ENCODE measurements at regions not wholly inside any gene's neighbourhood (a gene's known extent, or its start where the extent isn't known, plus 50 kb on each side); places are given as distances from the start of the nearest gene placed in this dataset.

DNA sequence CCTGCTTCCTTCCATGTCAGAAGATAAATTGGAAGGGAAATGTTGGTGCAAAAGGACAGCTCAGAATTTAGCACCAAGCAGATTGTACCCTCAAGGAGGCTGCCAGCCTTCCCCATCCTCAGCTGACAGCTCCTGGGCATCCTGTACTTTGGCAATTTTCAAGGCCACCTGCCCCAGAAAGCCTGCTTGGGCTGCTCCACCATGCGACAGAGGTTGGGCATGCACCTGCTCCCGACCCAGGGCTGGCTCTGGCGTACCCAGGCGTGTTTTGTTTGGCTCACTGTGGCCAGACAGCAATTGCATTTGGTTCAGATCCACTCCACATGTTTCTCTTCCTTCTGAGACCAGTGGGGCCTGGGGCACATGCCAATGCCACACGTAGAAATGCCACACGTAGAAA lies 547.8 kb downstream of the NPHP4 start:
- no peak for DNase-seq

DNA sequence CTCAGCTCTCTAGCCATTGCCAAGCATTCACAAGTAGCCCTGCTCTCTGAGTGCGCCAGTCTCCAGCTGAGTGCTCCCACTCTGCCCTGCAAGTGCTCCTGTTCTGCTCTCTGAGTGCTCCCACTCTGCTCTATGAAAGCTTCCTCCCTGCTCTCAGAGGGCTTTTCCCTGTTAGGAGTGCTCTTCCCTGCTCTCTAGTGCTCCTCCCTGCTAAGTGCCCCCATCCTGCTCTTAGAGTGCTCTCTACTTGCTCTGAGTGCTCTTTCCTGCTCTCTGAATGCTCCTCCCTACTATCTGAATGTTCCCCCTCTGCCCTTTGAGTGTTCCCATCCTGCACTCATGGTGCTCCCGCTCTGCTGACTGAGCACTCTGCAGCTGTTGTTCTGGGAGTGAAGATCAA lies 555.4 kb downstream of the NPHP4 start:
- DNase-seq, result no peak

DNA sequence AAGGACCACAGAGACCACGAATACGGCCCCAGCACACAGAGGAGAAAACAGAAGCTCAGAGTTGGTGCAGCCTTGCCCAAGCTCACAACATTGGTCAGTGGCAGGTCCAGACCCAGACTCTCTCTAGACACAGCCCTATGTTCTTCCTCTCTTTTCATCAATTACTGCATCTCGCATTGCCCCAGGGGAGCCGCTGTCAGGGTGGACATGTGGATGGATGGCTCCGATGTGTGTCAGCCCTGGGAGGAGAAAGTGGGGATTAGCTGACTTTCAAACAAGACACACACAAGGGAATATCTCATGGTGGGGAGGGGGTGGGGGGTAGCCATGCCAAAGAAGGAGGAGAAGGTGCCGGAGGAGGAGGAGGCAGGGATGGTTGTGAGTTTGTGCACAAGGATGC lies 556.8 kb downstream of the NPHP4 start:
- no peak for DNase-seq

DNA sequence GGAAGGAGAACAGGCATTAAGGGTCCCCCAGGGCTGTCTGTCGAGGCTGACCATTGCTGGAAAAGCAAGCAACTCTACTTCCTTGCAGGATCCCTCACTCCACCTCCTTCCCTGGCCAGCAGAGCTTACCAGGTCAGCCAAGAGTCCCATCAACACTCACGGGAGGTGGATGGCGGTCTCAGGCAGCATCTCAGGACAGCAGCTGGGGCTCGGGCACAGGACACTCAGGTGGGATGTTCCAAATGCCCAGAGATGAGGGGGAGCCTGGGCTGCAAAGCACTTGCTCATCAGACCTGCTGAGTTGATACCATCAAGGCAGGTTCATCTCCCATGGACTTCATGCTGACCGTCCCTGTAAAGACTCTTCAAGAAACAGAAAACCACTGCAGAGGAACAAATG lies 559.8 kb downstream of the NPHP4 start:
- DNase-seq, result no peak

DNA sequence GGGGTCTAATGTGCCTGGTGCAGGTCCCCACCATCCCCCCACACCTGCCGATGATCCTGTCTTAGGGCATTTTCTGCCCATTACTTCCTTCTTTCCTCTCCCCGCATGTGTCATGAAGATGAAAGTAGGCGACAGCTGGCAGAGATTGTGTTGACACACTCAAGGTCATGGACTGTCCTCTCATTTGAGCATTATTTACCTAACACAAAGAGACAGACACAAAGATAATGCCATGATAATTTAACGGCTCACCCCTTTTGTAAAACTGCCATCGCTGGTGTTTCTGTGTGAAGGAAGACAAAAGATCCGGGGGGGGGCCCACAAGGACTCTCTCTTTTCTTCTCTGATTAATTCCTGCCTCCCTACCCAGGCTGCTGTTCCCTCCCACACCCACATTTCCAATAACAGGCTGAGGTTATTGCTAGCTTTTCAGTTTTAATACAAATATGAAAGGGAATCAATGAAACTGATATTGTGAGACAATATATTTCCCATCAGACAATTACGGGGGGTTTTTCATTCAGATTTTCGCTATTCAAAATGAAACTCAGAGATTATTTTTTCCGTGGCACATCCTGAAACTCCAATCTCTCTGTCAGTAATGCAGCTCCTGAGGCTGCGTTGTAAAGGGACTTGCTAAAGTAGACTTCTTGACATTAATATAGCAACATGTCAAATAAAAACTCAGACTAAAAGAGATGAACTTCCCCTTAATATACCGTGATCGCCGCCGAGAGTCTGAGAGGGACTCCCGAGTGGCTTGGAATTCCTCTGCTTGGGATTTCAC lies 561.1 kb downstream of the NPHP4 start:
- DNase-seq, result no peak

DNA sequence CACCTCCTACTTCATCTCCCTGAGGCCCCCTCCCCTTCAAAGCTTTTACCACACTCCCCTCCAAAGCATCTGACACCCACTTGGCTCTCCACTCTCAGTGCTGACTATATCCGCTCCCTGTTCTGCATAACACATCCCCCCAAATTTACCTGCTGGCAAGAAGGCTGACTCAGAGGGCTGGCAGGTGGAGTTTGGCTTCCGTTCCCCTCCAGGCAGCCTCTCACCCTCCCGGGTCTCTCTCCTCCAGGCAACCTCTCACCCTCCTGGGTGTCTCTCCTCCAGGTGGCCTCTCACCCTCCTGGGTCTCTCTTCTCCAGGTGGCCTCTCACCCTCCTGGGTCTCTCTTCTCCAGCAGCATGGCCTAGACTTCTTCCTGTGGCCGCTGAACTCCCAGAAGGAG lies 562.1 kb downstream of the NPHP4 start:
- no peak for DNase-seq

DNA sequence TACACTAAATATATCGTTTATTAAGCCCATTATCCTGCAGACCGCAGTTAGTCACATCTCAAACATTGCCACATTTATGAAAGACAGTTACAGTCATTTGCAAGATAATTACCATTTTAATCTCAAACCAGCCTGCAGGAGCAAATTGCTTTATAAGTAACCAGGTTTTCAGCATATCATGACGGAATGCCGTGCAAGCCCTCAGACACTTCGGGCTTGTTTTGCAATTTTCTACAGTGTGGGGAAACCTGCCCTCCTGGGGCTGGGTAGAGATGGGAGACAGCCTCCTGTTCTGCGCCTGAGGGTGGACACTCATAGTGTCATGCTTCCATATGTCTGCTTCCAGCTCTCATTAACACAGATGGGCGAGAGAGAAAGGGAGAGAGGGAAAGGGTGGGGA lies 563.9 kb downstream of the NPHP4 start:
- DNase-seq, result no peak

DNA sequence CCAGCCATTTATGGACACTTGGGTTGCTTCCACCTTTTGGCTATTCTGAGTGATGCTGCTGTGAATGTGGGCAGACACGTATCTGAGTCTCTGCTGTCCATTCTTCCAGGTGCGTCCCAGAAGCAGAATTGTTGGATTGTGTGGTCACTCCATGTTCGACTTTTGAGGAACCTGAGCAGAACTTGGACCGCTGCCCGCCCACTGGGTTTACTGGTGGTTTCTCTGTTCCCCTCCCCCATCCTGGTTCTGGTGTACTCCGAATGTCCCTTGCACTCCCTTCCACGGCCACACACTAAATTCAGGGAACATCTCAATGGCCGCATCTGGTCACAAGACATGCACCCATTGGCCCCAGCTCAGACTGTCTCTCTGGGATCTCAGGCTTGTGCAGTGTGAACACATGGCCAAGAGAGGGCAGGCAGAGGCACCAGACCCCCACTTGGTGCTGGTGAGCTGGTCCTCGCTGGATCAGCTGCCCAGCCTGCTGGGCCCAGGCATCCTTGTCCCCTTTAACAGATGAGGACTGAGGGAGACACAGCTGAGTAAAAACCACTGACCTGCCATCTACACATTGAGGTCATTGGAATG lies 565.1 kb downstream of the NPHP4 start:
- no peak for DNase-seq

DNA sequence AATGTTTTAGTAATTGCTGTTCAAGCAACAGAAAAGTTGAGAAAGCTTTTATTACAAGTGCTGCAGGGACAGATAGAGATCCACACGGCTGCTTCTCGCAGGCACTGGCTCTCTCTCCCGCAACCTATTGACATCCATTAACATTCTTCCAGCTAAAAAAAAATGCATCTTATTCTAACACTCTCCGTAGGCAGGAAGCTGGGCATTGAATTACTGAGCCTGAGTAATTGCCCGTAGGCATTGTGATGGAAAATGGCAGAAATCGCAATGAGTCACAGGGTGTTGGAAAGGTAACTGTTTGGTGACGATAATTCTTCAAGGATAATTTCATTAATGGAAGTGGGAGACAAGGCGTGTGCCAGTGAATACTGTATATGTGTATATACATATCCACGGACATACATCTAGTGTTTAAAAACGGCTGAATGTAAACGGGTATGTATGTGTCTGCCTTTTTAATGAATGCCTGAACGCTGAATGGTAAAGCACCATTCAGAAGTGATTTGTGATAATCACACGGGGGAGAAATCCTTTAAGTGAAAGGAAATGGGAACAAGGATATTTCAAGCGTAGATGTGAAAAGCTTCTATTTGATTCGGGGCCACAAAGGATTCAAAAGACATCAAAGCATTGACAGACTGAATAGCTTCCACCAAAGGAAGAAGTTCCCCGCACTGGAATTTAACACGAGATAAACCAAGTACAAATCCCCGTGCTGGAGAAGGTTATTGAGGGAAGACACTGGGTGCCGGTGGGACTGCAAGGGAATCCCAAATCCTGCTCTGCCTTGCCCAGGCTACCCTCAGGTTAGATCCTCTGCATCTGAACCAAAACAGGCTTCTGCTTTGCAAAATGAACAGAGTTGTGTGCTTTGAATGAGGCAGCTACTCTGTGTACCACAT lies 567.2 kb downstream of the NPHP4 start:
- DNase-seq, result no peak

DNA sequence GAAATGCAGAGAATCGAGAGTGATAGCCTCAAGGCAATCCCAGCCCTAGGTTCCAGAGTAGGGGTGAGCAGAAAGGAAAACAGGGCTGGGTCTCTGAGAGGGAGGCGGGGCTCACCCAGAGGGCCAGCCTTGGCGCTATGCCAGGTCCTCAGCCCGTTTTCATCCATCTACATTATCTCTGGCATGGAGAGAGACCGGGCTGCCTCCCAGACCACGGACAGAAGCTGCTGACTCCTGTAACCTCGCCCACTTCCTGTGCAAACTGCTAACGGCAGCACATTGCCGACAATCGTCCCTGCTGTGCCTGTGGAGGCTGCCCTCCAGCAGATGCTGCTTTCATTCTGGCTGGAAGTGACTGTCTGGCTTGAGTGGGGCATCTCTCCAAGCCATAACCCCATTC lies 569.1 kb downstream of the NPHP4 start:
- peak; percentile 42 for DNase-seq

DNA sequence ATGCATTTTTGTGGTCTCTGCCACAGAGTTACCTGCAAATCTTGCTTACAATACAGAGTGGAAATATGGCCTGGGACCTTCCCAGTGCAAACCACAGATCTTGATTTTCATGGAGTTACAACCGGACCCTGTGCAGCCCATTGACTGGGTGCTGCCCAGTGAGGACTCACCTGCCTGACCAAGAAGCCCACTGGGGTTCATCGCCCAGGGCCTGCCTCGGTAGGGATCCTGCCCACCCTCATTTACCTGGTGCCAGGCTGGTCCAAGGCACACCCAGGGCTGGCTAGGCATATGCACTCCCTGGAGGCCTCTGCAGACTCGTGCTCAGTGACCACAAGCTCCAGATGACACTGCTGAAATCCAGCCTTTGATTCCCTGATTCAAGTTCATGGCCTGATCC lies 572.7 kb downstream of the NPHP4 start:
- DNase-seq, result no peak

DNA sequence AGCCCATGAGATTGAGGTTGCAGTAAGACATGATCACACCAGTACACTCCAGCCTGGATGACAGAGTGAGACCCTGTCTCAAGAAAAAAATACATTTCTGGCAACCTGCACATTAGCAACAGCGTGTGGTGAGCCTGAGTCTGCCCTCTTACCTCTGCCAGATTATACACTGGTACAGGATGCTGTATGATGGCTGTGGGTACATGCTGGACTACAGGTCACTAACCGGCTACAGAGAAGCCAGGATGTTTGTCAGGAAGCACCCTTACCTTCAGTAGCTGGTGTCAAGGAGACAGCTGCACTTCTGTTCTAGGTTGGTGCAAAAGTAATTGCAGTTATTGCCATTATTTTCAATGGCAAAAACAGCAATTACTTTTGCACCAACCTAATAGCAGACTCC lies 575.7 kb downstream of the NPHP4 start:
- no peak for DNase-seq

DNA sequence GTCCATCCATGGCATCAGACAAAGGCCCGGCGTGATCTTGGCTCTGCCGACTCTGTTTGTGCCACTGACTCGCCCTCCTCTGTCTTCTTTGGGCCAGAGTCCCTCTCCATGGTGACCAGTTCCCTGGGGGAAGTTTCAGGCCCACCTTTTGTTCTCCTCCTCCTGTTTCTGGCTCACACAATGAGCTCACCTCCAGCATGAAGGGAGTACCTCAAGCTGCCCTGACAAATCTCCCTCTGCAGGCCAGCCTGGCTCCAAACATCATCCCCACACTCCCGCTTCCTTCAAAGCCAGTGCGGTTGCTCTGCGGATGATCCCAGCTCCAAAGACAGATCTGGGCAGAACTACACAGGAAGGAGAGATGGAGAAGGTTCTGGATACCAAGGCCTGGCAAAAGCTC lies 576.6 kb downstream of the NPHP4 start:
- no peak for DNase-seq

DNA sequence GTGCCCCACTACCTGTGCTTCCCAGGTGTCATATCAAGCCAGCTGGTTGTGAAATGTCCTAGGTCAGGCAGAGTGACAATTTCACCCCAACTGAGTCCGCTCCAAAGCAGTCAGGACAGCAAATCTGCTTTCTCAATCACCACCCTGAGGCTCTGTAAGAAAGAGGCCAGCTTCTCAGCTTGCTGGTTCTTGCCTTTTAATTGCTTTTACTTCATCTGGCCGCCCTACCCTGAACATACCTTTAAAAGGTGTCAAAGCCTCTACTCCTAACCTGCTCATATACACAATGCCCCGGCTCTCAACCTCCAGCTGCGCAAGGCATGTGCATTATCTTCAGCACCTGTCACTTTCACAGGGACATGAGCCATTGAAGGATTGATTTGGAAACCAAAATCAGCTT lies 581.6 kb downstream of the NPHP4 start:
- DNase-seq, result no peak

DNA sequence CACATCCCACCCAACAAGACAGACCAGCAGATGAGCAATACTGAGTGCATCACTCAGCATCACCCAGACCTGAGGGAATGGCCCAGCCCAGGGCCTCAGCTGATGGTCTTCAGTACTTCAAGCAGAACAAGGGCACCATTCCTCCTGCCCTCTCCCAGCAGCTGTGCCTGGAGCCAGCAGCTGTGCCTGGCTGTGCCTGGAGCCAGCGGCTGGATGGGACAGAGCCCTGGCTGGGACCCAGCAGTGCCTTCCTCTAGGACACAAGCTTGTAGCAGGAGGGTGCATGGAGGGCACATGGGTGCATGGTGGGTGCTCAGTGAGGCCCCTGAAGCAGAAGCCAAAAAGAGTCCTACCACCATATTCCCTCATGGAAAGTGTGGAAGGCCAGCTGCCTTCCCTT lies 583.8 kb downstream of the NPHP4 start:
- DNase-seq, result no peak

DNA sequence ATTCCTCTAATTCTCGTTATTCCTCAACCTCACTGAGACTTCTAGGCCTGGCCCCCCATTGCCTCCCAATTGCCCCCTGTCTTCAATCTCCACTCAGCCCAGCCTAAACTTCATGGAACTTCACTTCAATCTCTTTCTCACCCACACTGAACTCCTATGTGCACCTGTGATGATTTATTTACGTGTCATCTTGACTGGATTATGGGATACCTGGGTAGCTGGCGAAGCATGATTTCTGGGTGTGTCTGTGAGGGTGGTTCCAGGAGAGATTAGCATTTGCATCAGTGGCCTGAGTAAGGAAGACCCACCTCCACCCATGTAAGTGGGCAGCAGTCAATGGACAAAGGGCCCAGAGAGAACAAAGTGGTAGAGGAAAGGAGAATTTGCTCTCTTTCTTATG lies 587.0 kb downstream of the NPHP4 start:
- no peak for DNase-seq

DNA sequence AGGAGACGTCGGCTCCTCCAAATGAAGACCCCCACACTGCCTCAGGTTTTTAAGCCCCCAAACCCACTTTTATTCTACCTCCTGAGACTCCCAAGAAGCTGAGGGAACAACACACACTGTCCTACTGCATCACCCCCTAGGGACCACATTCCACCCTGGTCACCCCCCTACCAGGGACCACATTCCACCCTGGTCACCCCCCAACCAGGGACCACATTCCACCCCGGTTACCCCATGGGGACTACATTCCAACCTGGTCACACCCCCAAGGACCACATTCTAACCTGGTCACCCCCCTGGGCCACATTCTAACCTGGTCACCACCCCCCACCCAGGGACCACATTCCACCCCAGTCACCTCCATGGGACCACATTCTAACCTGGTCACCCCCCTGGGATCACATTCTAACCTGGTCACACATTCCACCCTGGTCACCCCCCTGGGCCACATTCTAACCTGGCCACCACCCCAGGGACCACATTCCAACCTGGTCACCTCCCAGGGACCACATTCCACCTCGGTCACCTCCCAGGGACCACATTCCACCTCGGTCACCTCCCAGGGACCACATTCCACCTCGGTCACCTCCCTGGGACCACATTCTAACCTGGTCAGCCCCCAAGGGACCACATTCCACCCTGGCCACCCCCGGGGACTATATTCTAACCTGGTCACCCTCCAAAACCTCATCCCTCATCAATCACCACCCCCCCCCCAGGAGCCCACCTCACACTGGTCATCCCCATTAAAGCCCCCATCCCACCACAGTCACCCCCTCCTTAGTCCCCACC lies 587.6 kb downstream of the NPHP4 start:
- no peak for DNase-seq

DNA sequence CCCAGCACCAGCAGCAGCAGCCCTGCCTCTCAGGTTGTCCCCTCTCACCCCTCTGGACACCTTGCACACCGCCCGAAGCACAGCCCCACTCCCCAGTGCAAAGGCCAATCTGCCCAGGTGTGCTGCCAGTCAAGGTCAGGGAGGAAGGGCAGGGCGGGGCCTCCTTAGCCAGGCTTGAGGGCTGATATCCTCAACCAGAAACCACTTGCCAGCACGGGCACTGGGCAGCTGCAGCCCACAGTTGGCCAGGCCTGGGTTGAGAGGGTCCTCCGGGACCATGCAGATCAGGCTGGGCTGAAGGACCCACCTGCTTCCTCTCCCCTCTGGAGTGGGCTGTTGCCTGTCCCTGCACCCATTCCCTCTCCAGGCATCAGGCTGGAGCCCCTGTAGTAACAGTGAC lies 588.3 kb downstream of the NPHP4 start:
- no peak for DNase-seq

DNA sequence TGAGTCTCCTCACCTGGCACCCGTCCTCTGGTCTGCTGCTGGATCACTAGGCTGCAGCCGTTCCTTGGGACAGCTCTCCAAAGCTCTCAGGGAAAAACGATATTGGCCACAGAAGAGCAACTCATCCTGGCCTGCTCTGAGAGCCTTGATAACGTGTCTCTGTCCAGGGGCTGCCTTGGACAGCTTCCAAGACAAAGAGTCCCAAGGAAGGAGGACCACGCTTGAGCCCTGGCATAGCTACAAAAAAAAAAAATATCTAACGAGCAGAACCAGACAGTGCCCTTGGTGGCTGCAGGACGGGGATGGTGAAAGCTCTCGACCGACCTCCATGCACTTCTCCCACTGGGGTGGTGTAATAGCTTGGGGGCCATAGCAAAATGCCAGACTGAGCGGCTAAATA lies 589.6 kb downstream of the NPHP4 start:
- DNase-seq, result no peak

DNA sequence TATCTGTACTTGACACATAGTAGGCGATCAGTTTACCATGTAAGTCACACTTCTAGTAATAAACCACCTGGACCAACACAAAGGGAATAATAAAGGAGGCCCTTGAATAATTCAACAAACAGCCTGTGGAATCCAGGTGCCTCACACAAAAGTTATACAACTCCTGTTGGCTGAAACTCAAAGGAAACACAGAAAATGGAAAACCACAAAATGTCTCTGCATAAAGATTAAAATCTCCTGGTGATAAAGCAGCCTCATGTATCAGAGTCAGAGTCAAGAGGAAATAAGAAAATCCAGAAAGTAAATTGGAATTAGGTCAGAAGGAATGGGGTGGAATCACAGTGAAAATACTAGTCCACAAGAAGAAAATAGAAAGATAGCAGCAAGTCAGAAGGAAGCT lies 592.5 kb downstream of the NPHP4 start:
- DNase-seq, result no peak

DNA sequence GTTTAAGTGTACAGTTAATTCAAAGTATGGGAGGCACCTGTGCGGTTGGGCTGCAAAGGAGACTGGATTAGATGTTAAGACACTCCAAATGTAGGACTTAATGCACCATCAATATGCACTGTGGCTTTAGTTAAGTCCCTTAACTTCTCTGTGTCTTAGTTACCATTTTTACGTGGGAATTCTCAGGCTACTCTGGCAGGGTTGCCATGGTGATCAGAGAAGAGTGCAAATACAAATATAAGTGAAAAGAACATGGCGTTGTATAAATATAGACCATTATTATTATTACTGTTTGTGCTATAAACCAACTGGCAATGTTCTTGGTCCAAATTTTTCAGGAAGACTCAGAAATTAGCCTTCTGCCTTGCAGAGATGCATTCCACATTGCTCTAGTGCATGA lies 595.6 kb downstream of the NPHP4 start:
- no peak for DNase-seq

DNA sequence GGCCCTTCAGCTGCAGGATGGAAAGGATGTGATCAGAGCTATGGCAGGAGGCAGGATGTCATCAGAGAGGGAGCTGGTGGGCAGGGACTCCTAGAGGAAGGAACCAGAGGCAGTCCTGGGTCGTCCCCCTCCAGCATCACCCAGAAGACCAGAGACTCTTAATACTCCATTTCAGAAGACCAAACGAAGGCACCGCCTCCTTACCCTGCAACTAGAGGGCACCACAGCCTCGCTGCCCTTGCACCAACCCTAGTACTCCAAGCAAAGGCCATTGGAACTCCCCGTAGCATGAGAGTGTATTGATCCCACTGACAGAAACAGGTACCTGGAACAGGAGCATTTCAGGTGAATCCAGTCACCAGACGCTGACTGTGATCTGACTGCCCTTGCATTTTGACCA lies 598.1 kb downstream of the NPHP4 start:
- no peak for DNase-seq

DNA sequence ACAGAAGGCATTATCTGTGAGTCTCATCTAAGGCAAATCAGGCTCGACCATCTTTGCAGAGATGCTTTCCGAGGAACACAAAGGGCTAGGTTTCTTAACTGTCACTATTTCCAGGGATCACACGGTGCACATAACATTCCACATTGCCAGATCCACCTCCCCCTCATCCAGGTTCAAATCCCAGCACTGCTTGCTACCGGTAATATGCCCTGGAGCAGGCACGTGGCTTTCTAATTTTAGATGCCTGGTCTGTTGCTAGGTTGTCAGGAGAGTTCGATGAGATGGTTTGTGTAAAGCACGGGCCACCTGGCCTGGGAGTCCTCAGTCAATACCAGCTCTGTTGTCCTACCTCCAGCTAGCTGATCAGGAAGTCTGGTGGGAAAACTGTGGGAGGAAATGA lies 598.6 kb downstream of the NPHP4 start:
- no peak for DNase-seq

All from stimulated activated CD8-positive, alpha-beta memory T cell treated with anti-CD3 and anti-CD28 coated beads, Interleukin-4, amount 100 ng/mL, for 48 hours (primary cell).